Panc1 (cell line): ENCODE measurements at regions not wholly inside any gene's neighbourhood (a gene's known extent, or its start where the extent isn't known, plus 50 kb on each side); places are given as distances from the start of the nearest gene placed in this dataset.

ENCODE experiments used
- ATAC-seq: fragments of 200-7000 bp; cut with Tn5 transposase; 2 replicates; pipeline ENCODE4 v1.9.1; 2020; ENCODE audit warnings: mild to moderate bottlenecking, moderate library complexity
- BruUV-seq: library from RNA; stranded (reverse); fragments of 400-500 nt; replicated peaks from 2 replicates; lab custom pipeline; 2021; lab: Mats Ljungman, UMichigan
- CTCF ChIA-PET: fragments of 300-600 bp; sonication (Branson Sonifier 250); formaldehyde crosslinking; loops from one replicate; lab custom pipeline; 2022; ENCODE audit warnings: antibody characterized with exemption; lab: Charles Lee
- POLR2A ChIA-PET: fragments of 300-600 bp; sonication (Branson Sonifier 250); formaldehyde crosslinking; loops from one replicate; lab custom pipeline; 2022; ENCODE audit warnings: antibody characterized with exemption; lab: Charles Lee
- DNase-seq: peaks from one replicate; pipeline ENCODE4 v3.0.0-alpha.2; 2010; ENCODE audit warnings: low read depth, low spot score
- H3K27ac ChIP-seq: 2 replicates; pipeline ENCODE4 v1.5.1; 2011; ENCODE audit warnings: mild to moderate bottlenecking, low read length, inconsistent platforms
- H3K27me3 ChIP-seq: fragments of 200-500 bp; sonication (Bioruptor generic); 2 replicates; pipeline ENCODE4 v1.6.0; 2014; ENCODE audit warnings: low read length, inconsistent platforms; ENCODE audit not compliant: control insufficient read depth, insufficient read depth
- H3K36me3 ChIP-seq: fragments of 200-500 bp; sonication (Bioruptor generic); 2 replicates; pipeline ENCODE4 v1.5.1; 2014; ENCODE audit warnings: inconsistent platforms, mild to moderate bottlenecking, low read length, moderate library complexity; ENCODE audit not compliant: control insufficient read depth, insufficient read depth
- H3K4me1 ChIP-seq: 2 replicates; pipeline ENCODE4 v1.5.1; 2011; ENCODE audit warnings: inconsistent platforms, mild to moderate bottlenecking, low read length, moderate library complexity; ENCODE audit not compliant: control insufficient read depth, insufficient read depth
- H3K4me3 ChIP-seq, 2 experiments: 2 replicates each; pipeline ENCODE4 v1.5.1; 2011 to 2012; ENCODE audit warnings: low read depth in 2 of 2, low read length in 2 of 2, mild to moderate bottlenecking in 2 of 2, inconsistent platforms in 1 of 2, moderate library complexity in 1 of 2
- H3K9me3 ChIP-seq: fragments of 200-500 bp; sonication (Bioruptor generic); 2 replicates; pipeline ENCODE4 v1.5.1; 2014; ENCODE audit warnings: low read depth, mild to moderate bottlenecking, inconsistent platforms, low read length, moderate library complexity; ENCODE audit not compliant: control insufficient read depth, insufficient read depth
- CTCF ChIP-seq: fragments of 450-650 bp; IDR thresholded peaks from 2 replicates; pipeline ENCODE4 v1.5.1; 2017; ENCODE audit warnings: mild to moderate bottlenecking
- POLR2AphosphoS5 ChIP-seq: IDR thresholded peaks from 2 replicates; pipeline ENCODE4 v1.6.1; 2012; ENCODE audit warnings: mild to moderate bottlenecking, low read depth, low read length, moderate library complexity
- REST ChIP-seq, 2 experiments: IDR thresholded peaks; 2 replicates each; pipeline ENCODE4 v1.6.1; 2011 to 2012; ENCODE audit warnings: low read depth in 2 of 2, control low read depth in 1 of 2, low read length in 1 of 2, mild to moderate bottlenecking in 1 of 2, moderate library complexity in 1 of 2; ENCODE audit not compliant: insufficient read depth in 1 of 2
- SIN3A ChIP-seq: IDR thresholded peaks from 2 replicates; pipeline ENCODE4 v1.6.1; 2012; ENCODE audit warnings: low read depth, mild to moderate bottlenecking, low read length, moderate library complexity, borderline replicate concordance; ENCODE audit not compliant: insufficient read depth
- TCF7L2 ChIP-seq: IDR thresholded peaks from 2 replicates; pipeline ENCODE4 v1.6.1; 2011; ENCODE audit warnings: mild to moderate bottlenecking, low read depth, low read length, inconsistent platforms
- in situ Hi-C: cut with HindIII; loops from 2 replicates; pipeline ENCODE4 v1.10.0; 2016; ENCODE audit warnings: low sequenced_read_pairs, low pct_unique_long_range_greater_than_20kb
- intact Hi-C: fragments of 100-400 bp; cut with micrococcal nuclease; formaldehyde crosslinking; loops from one replicate; pipeline ENCODE4 v1.10.0; 2022; ENCODE audit not compliant: unreplicated experiment

- TF ChIP-seq SIN3A = no peak
- no peaks in the 10 kb centered on the region for H3K4me1 ChIP-seq
- ATAC-seq (no peak), DNase-seq (no peak)
- ChIA-PET CTCF (no interaction called here), POLR2A (no interaction called here)
- H3K27me3 ChIP-seq = no peaks in the 10 kb centered on the region
- intact Hi-C loops = no loop called here
- in situ Hi-C loops = no loop called here
- H3K27ac ChIP-seq = no peak overlapping the region
- no peaks in the 10 kb centered on the region for H3K9me3 ChIP-seq
- BruUV-seq = no TSS peak
- no peaks in the 10 kb centered on the region for H3K36me3 ChIP-seq
- H3K4me3 ChIP-seq = no peak overlapping the region
Measured at GRCh38 chr20:19081937-19082336, 130.5 kb upstream of the SLC24A3 start.

- no peak overlapping the region for H3K27ac ChIP-seq
- no peak for ATAC-seq
- CTCF ChIA-PET = no interaction called here
- no peaks in the 10 kb centered on the region for H3K27me3 ChIP-seq
- in situ Hi-C loops (no loop called here), intact Hi-C loops (no loop called here)
- no peaks in the 10 kb centered on the region for H3K36me3 ChIP-seq
- no TSS peak for BruUV-seq
- H3K4me3 ChIP-seq = no peak overlapping the region
- no peak for DNase-seq
- no peaks in the 10 kb centered on the region for H3K4me1 ChIP-seq
- TF ChIP-seq TCF7L2 (no peak), SIN3A (no peak)
- H3K9me3 ChIP-seq = no peaks in the 10 kb centered on the region
- POLR2A ChIA-PET = no interaction called here
Measured at GRCh38 chr20:19083136-19083621, 129.3 kb upstream of the SLC24A3 start.

GRCh38 chr20:19090332-19090731 lies 122.1 kb upstream of the SLC24A3 start:
- no peak overlapping the region for H3K4me3 ChIP-seq
- ATAC-seq = no peak
- no peaks in the 10 kb centered on the region for H3K27me3 ChIP-seq
- DNase-seq = no peak
- intact Hi-C loops = no loop called here
- in situ Hi-C loops = no loop called here
- POLR2A ChIA-PET = no interaction called here
- no peak overlapping the region for H3K27ac ChIP-seq
- H3K9me3 ChIP-seq = no peaks in the 10 kb centered on the region
- CTCF ChIA-PET = no interaction called here
- no peaks in the 10 kb centered on the region for H3K36me3 ChIP-seq
- no peak for TF ChIP-seq REST (IDR thresholded peaks at IDR 0.05; ENCODE audit: insufficient read depth in 1 of 2, low read depth in 2 of 2, low read length in 1 of 2)
- no peak for TF ChIP-seq POLR2AphosphoS5
- TF ChIP-seq CTCF = no peak
- TF ChIP-seq SIN3A = no peak
- TF ChIP-seq TCF7L2 = no peak
- H3K4me1 ChIP-seq = no peaks in the 10 kb centered on the region
- no TSS peak for BruUV-seq
